ENCODE measurements at regions not wholly inside any gene's neighbourhood (a gene's known extent, or its start where the extent isn't known, plus 50 kb on each side); places are given as distances from the start of the nearest gene placed in this dataset.

DNA sequence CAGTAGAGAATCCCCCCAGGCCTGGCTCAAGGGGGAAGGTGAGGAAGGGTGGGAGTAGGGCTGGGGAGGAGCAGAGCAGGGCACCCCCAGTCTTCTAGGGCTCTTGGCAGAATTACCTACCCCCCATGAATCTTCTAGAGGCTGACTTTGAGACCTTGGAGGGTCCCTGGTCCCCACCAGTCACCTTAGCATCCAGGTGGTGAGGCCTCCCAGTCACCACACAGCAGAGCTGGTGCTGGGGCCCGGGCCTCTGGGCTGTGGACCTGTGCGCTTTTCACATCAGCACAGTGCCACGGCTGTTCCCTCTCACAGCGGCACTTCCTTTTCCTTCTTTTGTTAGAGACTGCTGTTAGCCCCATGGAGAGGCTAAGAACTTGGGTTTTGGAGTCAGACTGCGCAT, 148.6 kb upstream of the PITX1 start:
- TF ChIP-seq FOXA1 (IDR thresholded peaks at IDR 0.05) (no peak), FOXM1 (IDR thresholded peaks at IDR 0.05; ENCODE audit: borderline replicate concordance) (no peak), ARNT (IDR thresholded peaks at IDR 0.05) (no peak), NFRKB (IDR thresholded peaks at IDR 0.05) (no peak), ELF4 (IDR thresholded peaks at IDR 0.05) (no peak), SP1 (IDR thresholded peaks at IDR 0.05) (no peak), CTBP1 (IDR thresholded peaks at IDR 0.05; ENCODE audit: borderline replicate concordance) (no peak), HDGF (IDR thresholded peaks at IDR 0.05; ENCODE audit: borderline replicate concordance) (no peak), BHLHE40 (IDR thresholded peaks at IDR 0.05; ENCODE audit: borderline replicate concordance) (no peak), ZNF384 (IDR thresholded peaks at IDR 0.05) (no peak), LEF1 (IDR thresholded peaks at IDR 0.05; ENCODE audit: borderline replicate concordance) (no peak), SUZ12 (IDR thresholded peaks at IDR 0.05) (no peak)
- TF ChIP-seq, protein P1, sequence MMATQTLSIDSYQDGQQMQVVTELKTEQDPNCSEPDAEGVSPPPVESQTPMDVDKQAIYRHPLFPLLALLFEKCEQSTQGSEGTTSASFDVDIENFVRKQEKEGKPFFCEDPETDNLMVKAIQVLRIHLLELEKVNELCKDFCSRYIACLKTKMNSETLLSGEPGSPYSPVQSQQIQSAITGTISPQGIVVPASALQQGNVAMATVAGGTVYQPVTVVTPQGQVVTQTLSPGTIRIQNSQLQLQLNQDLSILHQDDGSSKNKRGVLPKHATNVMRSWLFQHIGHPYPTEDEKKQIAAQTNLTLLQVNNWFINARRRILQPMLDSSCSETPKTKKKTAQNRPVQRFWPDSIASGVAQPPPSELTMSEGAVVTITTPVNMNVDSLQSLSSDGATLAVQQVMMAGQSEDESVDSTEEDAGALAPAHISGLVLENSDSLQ (IDR thresholded peaks at IDR 0.05), result no peak

Data from HEK293T (cell line).